H1 (cell line): ENCODE measurements at regions not wholly inside any gene's neighbourhood (a gene's known extent, or its start where the extent isn't known, plus 50 kb on each side); places are given as distances from the start of the nearest gene placed in this dataset.

Experiments
- CEBPB ChIP-seq: IDR thresholded peaks from 2 replicates; pipeline ENCODE4 v1.6.1; 2012; ENCODE audit warnings: low read depth, low read length
- CHD1 ChIP-seq: IDR thresholded peaks from 2 replicates; pipeline ENCODE4 v1.6.1; 2012; ENCODE audit warnings: low read depth, low read length, improper control_type of control experiment
- CTCF ChIP-seq, 3 experiments: IDR thresholded peaks; 1 replicate in 2 of 3; 2 replicates in 1 of 3; pipeline versions ENCODE4 v1.5.1 to v1.6.1; 2011; ENCODE audit warnings: low read length in 3 of 3, mild to moderate bottlenecking in 3 of 3, inconsistent platforms in 2 of 3, low read depth in 1 of 3, moderate library complexity in 1 of 3; ENCODE audit not compliant: insufficient read depth in 1 of 3; ENCODE audit errors: control extremely low read depth in 1 of 3
- EP300 ChIP-seq, 2 experiments: IDR thresholded peaks; 1 replicate in 1 of 2; 2 replicates in 1 of 2; pipeline ENCODE4 v1.6.1; 2011 to 2012; ENCODE audit warnings: low read depth in 2 of 2, low read length in 2 of 2, mild to moderate bottlenecking in 2 of 2, borderline replicate concordance in 1 of 2, inconsistent platforms in 1 of 2, moderate library complexity in 1 of 2
- POLR2AphosphoS5 ChIP-seq: IDR thresholded peaks from 2 replicates; pipeline ENCODE4 v1.6.1; 2011; ENCODE audit warnings: low read depth, low read length

GRCh38 chr10:90326498-90327267 lies 531.2 kb downstream of the HTR7 start:
- TF ChIP-seq CTCF (IDR thresholded peaks at IDR 0.05; ENCODE audit: control extremely low read depth in 1 of 3, insufficient read depth in 1 of 3, low read depth in 1 of 3, low read length in 3 of 3) (no peak), EP300 (IDR thresholded peaks at IDR 0.05; ENCODE audit: borderline replicate concordance in 1 of 2, low read depth in 2 of 2, low read length in 2 of 2) (no peak), CHD1 (no peak), CEBPB (no peak), POLR2AphosphoS5 (no peak)
